Left lung (tissue), 4 donors: ENCODE measurements at regions not wholly inside any gene's neighbourhood (a gene's known extent, or its start where the extent isn't known, plus 50 kb on each side); places are given as distances from the start of the nearest gene placed in this dataset.

Source experiments
- ATAC-seq: fragments of 200-7000 bp; cut with Tn5 transposase; one replicate; pipeline ENCODE4 v1.9.1; 2020; ENCODE audit warnings: moderate library complexity
- DNase-seq, 4 donors: peaks; one replicate each; pipeline ENCODE4 v3.0.0-alpha.2; 2013 to 2020
- H3K27ac ChIP-seq, 2 donors: fragments of 200-600 bp; sonication (generic) in 1 of 2; one replicate each; pipeline versions ENCODE4 v1.5.0 to v1.8.0; 2020 to 2021
- H3K27me3 ChIP-seq, 2 donors: fragments of 200-600 bp; sonication (generic) in 1 of 2; one replicate each; pipeline versions ENCODE4 v1.5.0 to v1.8.0; 2020 to 2021
- H3K36me3 ChIP-seq, 2 donors: fragments of 200-600 bp; sonication (generic) in 1 of 2; one replicate each; pipeline versions ENCODE4 v1.5.0 to v1.8.0; 2020 to 2021
- H3K4me1 ChIP-seq, 2 donors: fragments of 200-600 bp; one replicate each; pipeline ENCODE4 v1.8.0; 2021
- H3K4me3 ChIP-seq, 2 donors: fragments of 200-600 bp; sonication (generic) in 1 of 2; one replicate each; pipeline versions ENCODE4 v1.5.0 to v1.8.0; 2020 to 2021; ENCODE audit warnings: mild to moderate bottlenecking in 1 of 2
- H3K9me3 ChIP-seq, 2 donors: fragments of 200-600 bp; sonication (generic) in 1 of 2; one replicate each; pipeline versions ENCODE4 v1.5.0 to v1.8.0; 2020 to 2021
- intact Hi-C, 2 donors: fragments of 100-400 bp; cut with DNase I; formaldehyde crosslinking; loops; one replicate each; pipeline versions ENCODE4 v1.11.2 to v1.14.2; 2022
- TF ChIP-seq, protein P1 (sequence below), 2 donors: fragments of 200-600 bp; sonication (generic) in 1 of 2; IDR thresholded peaks; one replicate each; pipeline versions ENCODE4 v1.5.0 to v1.8.0; 2021; ENCODE audit warnings: antibody characterized with exemption in 2 of 2
- donor health status: DM: no; HTN: yes; CAD: no.
- donor health status: DM: no; HTN: no; CAD: no.

DNA sequence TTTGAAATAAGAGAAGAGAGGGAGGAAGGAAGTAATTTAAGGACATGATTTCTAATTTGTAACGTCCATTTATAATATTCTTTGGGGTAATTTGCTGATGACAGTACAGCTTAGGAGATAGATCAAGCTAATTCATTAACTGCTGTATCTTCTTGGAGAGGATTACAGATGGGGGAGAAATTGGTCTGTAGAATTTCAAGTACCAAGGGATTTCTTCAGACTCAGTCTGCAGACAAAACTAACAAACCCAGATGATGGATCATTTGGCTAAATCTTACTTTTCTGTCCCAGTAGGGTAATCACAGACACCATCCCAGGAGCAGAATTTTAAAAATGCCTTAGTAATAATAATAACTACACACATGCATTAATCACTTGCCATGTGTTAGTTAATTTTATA lies 711.8 kb downstream of the KCNJ2 start:
- intact Hi-C loops, result no loop called here
- no peak overlapping the region for H3K27ac ChIP-seq
- H3K36me3 ChIP-seq, result no peaks in the 10 kb centered on the region
- peaks cover 0 to 1% of the 10 kb centered on the region in 2 donors for H3K9me3 ChIP-seq
- no peak for ATAC-seq
- TF ChIP-seq, protein P1, sequence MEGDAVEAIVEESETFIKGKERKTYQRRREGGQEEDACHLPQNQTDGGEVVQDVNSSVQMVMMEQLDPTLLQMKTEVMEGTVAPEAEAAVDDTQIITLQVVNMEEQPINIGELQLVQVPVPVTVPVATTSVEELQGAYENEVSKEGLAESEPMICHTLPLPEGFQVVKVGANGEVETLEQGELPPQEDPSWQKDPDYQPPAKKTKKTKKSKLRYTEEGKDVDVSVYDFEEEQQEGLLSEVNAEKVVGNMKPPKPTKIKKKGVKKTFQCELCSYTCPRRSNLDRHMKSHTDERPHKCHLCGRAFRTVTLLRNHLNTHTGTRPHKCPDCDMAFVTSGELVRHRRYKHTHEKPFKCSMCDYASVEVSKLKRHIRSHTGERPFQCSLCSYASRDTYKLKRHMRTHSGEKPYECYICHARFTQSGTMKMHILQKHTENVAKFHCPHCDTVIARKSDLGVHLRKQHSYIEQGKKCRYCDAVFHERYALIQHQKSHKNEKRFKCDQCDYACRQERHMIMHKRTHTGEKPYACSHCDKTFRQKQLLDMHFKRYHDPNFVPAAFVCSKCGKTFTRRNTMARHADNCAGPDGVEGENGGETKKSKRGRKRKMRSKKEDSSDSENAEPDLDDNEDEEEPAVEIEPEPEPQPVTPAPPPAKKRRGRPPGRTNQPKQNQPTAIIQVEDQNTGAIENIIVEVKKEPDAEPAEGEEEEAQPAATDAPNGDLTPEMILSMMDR (IDR thresholded peaks at IDR 0.05), result no peak
- H3K4me1 ChIP-seq, result no peaks in the 10 kb centered on the region
- no peak for DNase-seq
- no peak overlapping the region for H3K4me3 ChIP-seq
- H3K27me3 ChIP-seq, result no peaks in the 10 kb centered on the region

DNA sequence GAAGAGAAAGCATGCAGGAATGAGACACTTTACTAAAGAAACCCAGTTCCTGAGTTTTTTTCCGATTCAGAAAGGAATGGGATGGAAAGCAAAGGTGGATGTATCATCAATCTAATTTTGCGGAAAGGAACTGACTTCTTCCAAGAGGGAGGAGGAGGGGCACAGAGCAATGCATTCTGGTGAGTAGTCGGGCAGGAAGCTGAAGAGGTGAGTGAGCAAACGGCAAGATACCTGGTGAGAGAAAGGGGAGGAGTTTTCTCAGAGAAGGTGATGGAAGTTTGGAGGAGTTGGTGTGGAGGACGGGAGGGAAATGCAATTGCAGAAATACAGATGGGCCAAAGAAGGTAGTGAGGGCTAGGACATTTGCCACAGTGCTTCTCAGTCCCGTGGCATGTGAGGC lies 713.2 kb downstream of the KCNJ2 start:
- DNase-seq, result no peak
- Histone ChIP-seq H3K4me1 (no peaks in the 10 kb centered on the region), H3K36me3 (no peaks in the 10 kb centered on the region), H3K27ac (no peak overlapping the region), H3K27me3 (no peaks in the 10 kb centered on the region), H3K4me3 (no peak overlapping the region), H3K9me3 (peaks cover 0 to 1% of the 10 kb centered on the region in 2 donors)
- TF ChIP-seq, protein P1 (IDR thresholded peaks at IDR 0.05), result no peak
- ATAC-seq, result no peak
- intact Hi-C loops, result no loop called here

DNA sequence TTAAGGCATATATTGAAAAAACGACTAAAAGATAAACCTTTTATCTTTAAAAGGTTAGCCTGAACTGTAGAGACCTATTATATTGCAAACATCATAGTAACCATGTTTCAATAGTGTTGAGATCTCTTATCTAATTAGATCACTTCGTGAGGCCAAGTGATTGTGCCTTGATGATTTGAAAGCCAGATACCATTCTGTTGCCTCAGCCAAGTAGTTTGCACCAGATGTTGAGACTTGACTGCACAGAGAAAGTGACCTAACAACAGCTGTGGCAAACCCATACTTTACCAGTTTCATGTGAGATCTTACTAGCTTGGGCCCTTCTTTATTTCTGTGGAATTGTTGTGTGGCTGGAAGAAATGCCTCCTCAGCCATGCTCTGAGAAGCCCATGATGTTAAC lies 717.3 kb downstream of the KCNJ2 start:
- Histone ChIP-seq H3K36me3 (no peaks in the 10 kb centered on the region), H3K27me3 (no peaks in the 10 kb centered on the region), H3K27ac (no peak overlapping the region), H3K4me3 (no peak overlapping the region), H3K4me1 (no peaks in the 10 kb centered on the region), H3K9me3 (peaks cover 0 to 1% of the 10 kb centered on the region in 2 donors)
- DNase-seq (no peak), ATAC-seq (no peak)
- intact Hi-C loops, result no loop called here
- TF ChIP-seq, protein P1 (IDR thresholded peaks at IDR 0.05), result no peak

DNA sequence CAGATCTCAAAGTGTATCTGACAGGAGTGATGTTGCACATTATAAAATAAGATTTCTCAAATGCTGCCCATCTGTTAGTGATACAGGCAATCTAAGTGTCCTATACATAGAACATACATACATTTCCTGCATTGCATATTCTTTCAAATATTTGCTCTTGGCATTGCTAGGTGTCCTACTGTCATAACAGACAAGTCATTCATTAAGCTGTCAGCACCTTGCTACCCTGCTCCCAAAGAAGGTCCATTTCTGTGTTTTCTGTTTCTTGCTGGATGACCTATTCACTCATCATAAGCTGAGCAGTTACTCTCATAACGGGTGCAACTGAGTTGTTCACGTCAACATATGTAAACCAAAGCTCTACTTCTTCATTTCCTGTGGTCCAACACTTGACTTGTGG lies 719.0 kb downstream of the KCNJ2 start:
- intact Hi-C loops, result no loop called here
- DNase-seq (no peak), ATAC-seq (no peak)
- Histone ChIP-seq H3K4me3 (no peak overlapping the region), H3K27me3 (no peaks in the 10 kb centered on the region), H3K36me3 (no peaks in the 10 kb centered on the region), H3K27ac (no peak overlapping the region), H3K9me3 (peaks cover 0 to 1% of the 10 kb centered on the region in 2 donors), H3K4me1 (no peaks in the 10 kb centered on the region)
- TF ChIP-seq, protein P1 (IDR thresholded peaks at IDR 0.05), result no peak

DNA sequence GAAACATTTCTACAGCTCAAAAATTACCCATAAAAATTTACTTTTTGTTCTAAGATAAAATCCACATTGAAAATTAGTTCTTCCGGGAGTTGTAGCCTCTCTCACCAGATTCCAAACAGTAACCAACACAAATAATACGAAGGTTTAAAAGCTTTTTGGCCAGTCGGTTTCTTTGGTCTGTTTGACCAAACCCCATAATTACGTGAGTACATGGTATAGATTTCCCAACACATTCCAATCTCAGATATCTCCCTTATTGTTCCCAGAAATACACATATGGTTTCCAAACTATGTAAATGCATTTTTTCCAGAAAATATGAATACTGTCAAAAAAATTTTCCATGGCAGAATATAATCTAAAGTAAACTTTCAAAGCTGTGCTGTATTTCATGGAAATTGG lies 722.0 kb downstream of the KCNJ2 start:
- peaks cover 0 to 13% of the 10 kb centered on the region in 2 donors for H3K9me3 ChIP-seq
- no peaks in the 10 kb centered on the region for H3K4me1 ChIP-seq
- TF ChIP-seq, protein P1 (IDR thresholded peaks at IDR 0.05), result no peak
- intact Hi-C loops, result no loop called here
- H3K27ac ChIP-seq, result no peak overlapping the region
- no peaks in the 10 kb centered on the region for H3K27me3 ChIP-seq
- no peaks in the 10 kb centered on the region for H3K36me3 ChIP-seq
- no peak overlapping the region for H3K4me3 ChIP-seq
- ATAC-seq (no peak), DNase-seq (no peak)
